ENCODE measurements at regions not wholly inside any gene's neighbourhood (a gene's known extent, or its start where the extent isn't known, plus 50 kb on each side); places are given as distances from the start of the nearest gene placed in this dataset.

GRCh38 chr3:161444694-161445077 lies 51.9 kb upstream of the OTOL1 start:
- FAIRE-seq: no peak

- FAIRE-seq: no peak
These were observed 52.5 kb upstream of the OTOL1 start for GRCh38 chr3:161443921-161444693.

GRCh38 chr3:161430307-161430706 lies 59.0 kb upstream of the SPTSSB start:
- no peak for FAIRE-seq

DNA sequence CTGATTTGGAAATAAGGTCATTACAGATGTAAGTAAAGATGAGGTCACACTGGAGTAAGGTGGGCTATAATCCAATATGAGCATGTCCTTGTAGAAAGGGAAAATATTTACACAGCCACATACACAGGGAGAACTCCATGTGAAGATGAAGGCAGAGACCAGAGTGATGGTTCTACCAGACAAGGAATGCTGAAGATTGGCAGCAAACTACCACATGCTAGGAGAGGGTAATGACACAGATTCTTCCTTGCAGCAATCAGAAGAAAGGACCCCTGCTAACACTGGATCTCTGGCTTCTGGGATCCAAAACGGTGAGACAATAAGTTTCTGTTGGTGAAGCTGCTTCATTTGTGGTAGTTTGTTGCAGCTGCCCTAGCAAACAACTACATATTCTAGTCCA lies 56.0 kb upstream of the SPTSSB start:
- no peak for FAIRE-seq

DNA sequence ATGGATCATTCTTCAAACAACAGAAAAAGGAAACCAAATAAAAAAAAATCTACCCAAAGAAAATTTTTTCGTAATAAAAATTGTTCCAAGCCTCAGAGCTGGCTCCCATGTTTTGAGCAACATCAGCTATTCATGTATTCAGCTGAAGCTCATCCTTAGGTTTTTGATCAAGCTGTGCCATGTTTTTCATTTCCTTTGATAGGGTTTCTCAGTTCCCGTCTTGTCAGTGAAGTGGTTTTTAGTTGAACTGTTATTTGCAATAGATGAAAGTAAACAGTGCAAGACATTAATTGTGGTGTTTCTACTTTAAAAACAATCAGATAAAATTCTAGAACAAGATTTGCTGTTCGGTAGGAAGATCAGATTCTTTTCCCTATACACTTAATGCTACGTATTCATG lies 55.4 kb upstream of the SPTSSB start:
- FAIRE-seq: no peak

- peak; percentile 96 for FAIRE-seq
These were observed 52.7 kb upstream of the SPTSSB start for GRCh38 chr3:161423911-161424522.

DNA sequence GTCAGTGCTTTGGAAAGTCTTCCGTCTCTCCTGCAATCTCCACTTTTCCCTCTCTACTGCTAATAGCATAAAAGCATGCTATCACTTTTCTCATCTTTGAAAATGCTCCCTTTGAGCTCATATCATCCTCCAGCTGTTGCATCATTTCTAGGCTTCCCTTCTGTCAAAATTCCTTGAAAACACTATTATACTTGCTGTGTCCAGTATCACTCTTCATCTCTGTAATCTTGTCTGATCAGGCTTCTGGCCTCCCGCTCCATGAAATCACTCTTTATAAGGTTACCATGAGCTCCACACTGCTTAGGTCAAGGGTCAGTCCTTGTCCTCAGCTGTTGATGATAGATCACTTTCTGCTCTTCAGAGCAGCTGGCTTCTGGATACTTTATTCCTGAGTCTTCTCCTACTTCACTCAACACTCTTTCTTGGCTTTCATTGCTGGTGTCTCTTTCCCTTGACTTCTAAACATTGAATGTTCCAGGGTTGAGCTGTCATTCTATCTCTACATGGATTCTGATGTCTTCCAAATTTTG lies 50.9 kb upstream of the SPTSSB start:
- no peak for FAIRE-seq

All from G401.6 (cell line).